ENCODE measurements at regions not wholly inside any gene's neighbourhood (a gene's known extent, or its start where the extent isn't known, plus 50 kb on each side); places are given as distances from the start of the nearest gene placed in this dataset.

- ATAC-seq (ENCODE audit: low read depth in 2 of 2) = no peak
- Mint-ChIP-seq H3K4me3 (no peak overlapping the region), H3K27ac (no peak overlapping the region), H3K27me3 (no peaks in the 10 kb centered on the region), H3K36me3 (no peaks in the 10 kb centered on the region), H3K9me3 (peaks cover 3 to 44% (median 21%) of the 10 kb centered on the region in 7 donors), H3K4me1 (no peaks in the 10 kb centered on the region)
- H3K4me1 ChIP-seq (ENCODE audit: control insufficient read depth, insufficient read depth, low read length, poor library complexity, severe bottlenecking) = no peaks in the 10 kb centered on the region
- no peak for DNase-seq
- H3K4me3 ChIP-seq (ENCODE audit: low read depth, low read length) = no peak overlapping the region
- H3K9me3 ChIP-seq (ENCODE audit: control insufficient read depth in 2 of 2, low read length in 2 of 2) = peaks cover 6 to 20% of the 10 kb centered on the region in 2 experiments
- H3K36me3 ChIP-seq (ENCODE audit: control insufficient read depth, insufficient read depth, low read length) = no peaks in the 10 kb centered on the region
- H3K27me3 ChIP-seq (ENCODE audit: control insufficient read depth, insufficient read depth, low read length) = no peaks in the 10 kb centered on the region
- H3K27ac ChIP-seq (ENCODE audit: insufficient read depth, low read length, poor library complexity, severe bottlenecking) = no peak overlapping the region
Observed at GRCh38 chr16:61596655-61597054, 439.6 kb downstream of the CDH8 start.

DNA sequence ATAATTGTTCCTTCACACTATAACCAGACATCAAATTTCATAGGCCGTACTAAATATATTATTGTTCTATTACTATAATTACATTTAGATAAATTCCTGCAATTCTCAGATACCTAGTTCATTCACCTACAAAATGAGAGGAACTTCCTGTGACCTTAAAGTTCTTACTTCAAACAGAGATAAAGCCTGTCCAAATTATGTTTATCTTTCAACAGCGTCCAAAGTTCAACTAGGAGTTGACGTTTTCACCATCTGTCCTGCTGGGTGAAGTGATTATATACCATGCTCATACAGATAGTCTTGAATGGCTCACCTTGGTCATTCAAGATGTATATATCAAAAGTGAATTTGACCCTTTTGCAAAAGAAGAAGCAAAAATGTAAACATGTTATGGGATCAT, 440.6 kb downstream of the CDH8 start:
- Mint-ChIP-seq H3K4me3 (no peak overlapping the region), H3K27ac (no peak overlapping the region), H3K27me3 (no peaks in the 10 kb centered on the region), H3K9me3 (peaks cover 3 to 44% (median 16%) of the 10 kb centered on the region in 7 donors), H3K4me1 (no peaks in the 10 kb centered on the region), H3K36me3 (no peaks in the 10 kb centered on the region)
- H3K4me3 ChIP-seq (ENCODE audit: low read depth, low read length) = no peak overlapping the region
- ATAC-seq (ENCODE audit: low read depth in 2 of 2) (no peak), DNase-seq (no peak)
- peaks cover 6 to 26% of the 10 kb centered on the region in 2 experiments for H3K9me3 ChIP-seq (ENCODE audit: control insufficient read depth in 2 of 2, low read length in 2 of 2)
- no peaks in the 10 kb centered on the region for H3K4me1 ChIP-seq (ENCODE audit: control insufficient read depth, insufficient read depth, low read length, poor library complexity, severe bottlenecking)
- H3K27me3 ChIP-seq (ENCODE audit: control insufficient read depth, insufficient read depth, low read length) = no peaks in the 10 kb centered on the region
- H3K36me3 ChIP-seq (ENCODE audit: control insufficient read depth, insufficient read depth, low read length) = no peaks in the 10 kb centered on the region
- no peak overlapping the region for H3K27ac ChIP-seq (ENCODE audit: insufficient read depth, low read length, poor library complexity, severe bottlenecking)

GRCh38 chr16:61590577-61590976, 445.7 kb downstream of the CDH8 start:
- ATAC-seq (ENCODE audit: low read depth in 2 of 2) = no peak
- Mint-ChIP-seq H3K9me3 (peaks cover 3 to 29% (median 10%) of the 10 kb centered on the region in 7 donors), H3K4me1 (no peaks in the 10 kb centered on the region), H3K27ac (no peak overlapping the region), H3K4me3 (no peak overlapping the region), H3K27me3 (no peaks in the 10 kb centered on the region), H3K36me3 (no peaks in the 10 kb centered on the region)
- Histone ChIP-seq H3K27ac (ENCODE audit: insufficient read depth, low read length, poor library complexity, severe bottlenecking) (no peak overlapping the region), H3K4me1 (ENCODE audit: control insufficient read depth, insufficient read depth, low read length, poor library complexity, severe bottlenecking) (no peaks in the 10 kb centered on the region), H3K9me3 (ENCODE audit: control insufficient read depth in 2 of 2, low read length in 2 of 2) (peaks cover 0 to 26% of the 10 kb centered on the region in 2 experiments), H3K4me3 (ENCODE audit: low read depth, low read length) (no peak overlapping the region), H3K36me3 (ENCODE audit: control insufficient read depth, insufficient read depth, low read length) (no peaks in the 10 kb centered on the region), H3K27me3 (ENCODE audit: control insufficient read depth, insufficient read depth, low read length) (no peaks in the 10 kb centered on the region)
- no peak for DNase-seq

GRCh38 chr16:61587526-61587925, 448.7 kb downstream of the CDH8 start:
- Histone ChIP-seq H3K4me3 (ENCODE audit: low read depth, low read length) (no peak overlapping the region), H3K27ac (ENCODE audit: insufficient read depth, low read length, poor library complexity, severe bottlenecking) (no peak overlapping the region), H3K4me1 (ENCODE audit: control insufficient read depth, insufficient read depth, low read length, poor library complexity, severe bottlenecking) (no peaks in the 10 kb centered on the region), H3K9me3 (ENCODE audit: control insufficient read depth in 2 of 2, low read length in 2 of 2) (peaks cover 3 to 11% of the 10 kb centered on the region in 2 experiments), H3K36me3 (ENCODE audit: control insufficient read depth, insufficient read depth, low read length) (no peaks in the 10 kb centered on the region), H3K27me3 (ENCODE audit: control insufficient read depth, insufficient read depth, low read length) (no peaks in the 10 kb centered on the region)
- Mint-ChIP-seq H3K27ac (no peak overlapping the region), H3K4me3 (no peak overlapping the region), H3K4me1 (no peaks in the 10 kb centered on the region), H3K27me3 (no peaks in the 10 kb centered on the region), H3K36me3 (no peaks in the 10 kb centered on the region), H3K9me3 (peaks cover 1 to 24% (median 16%) of the 10 kb centered on the region in 7 donors)
- DNase-seq (no peak), ATAC-seq (ENCODE audit: low read depth in 2 of 2) (no peak)

DNA sequence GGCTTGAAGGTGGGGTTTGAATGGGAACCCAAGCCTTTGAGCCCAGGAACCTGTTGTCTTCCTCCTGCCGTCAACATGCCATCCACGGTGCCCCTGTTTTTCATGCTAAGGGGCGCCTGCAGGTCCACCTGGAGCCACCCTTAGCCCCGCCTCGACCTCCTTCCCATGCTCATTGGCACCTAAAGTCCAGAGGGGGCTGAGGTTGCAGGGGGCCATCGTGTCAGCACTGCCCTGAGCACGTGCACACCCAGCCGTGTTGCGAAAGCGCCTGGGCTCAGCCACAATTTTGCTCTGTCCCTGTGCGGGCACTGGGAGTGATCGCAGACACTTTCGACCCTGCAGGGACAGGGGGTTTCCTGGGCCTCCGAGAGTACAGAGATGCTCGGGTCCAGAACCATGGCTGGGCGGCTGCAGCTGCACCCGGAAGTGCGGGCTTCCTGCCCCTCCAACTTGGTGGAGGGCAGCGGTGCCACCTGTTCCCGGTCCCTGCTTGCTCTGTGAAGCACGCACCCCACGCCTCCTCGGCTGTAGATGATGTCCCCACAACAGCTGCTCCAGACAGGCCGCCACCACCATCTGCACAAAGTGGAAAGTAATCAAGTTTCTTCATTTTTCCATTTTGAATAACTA, 454.7 kb downstream of the CDH8 start:
- Histone ChIP-seq H3K36me3 (ENCODE audit: control insufficient read depth, insufficient read depth, low read length) (no peaks in the 10 kb centered on the region), H3K27ac (ENCODE audit: insufficient read depth, low read length, poor library complexity, severe bottlenecking) (no peak overlapping the region), H3K27me3 (ENCODE audit: control insufficient read depth, insufficient read depth, low read length) (no peaks in the 10 kb centered on the region), H3K4me3 (ENCODE audit: low read depth, low read length) (no peak overlapping the region), H3K4me1 (ENCODE audit: control insufficient read depth, insufficient read depth, low read length, poor library complexity, severe bottlenecking) (no peaks in the 10 kb centered on the region), H3K9me3 (ENCODE audit: control insufficient read depth in 2 of 2, low read length in 2 of 2) (peaks cover 7 to 11% of the 10 kb centered on the region in 2 experiments)
- DNase-seq (no peak), ATAC-seq (ENCODE audit: low read depth in 2 of 2) (no peak)
- no peak overlapping the region for H3K4me3 Mint-ChIP-seq
- H3K9me3 Mint-ChIP-seq = peaks cover 0 to 19% (median 10%) of the 10 kb centered on the region in 7 donors
- H3K27ac Mint-ChIP-seq = no peak overlapping the region
- no peaks in the 10 kb centered on the region for H3K4me1 Mint-ChIP-seq
- no peaks in the 10 kb centered on the region for H3K27me3 Mint-ChIP-seq
- H3K36me3 Mint-ChIP-seq = no peaks in the 10 kb centered on the region

DNA sequence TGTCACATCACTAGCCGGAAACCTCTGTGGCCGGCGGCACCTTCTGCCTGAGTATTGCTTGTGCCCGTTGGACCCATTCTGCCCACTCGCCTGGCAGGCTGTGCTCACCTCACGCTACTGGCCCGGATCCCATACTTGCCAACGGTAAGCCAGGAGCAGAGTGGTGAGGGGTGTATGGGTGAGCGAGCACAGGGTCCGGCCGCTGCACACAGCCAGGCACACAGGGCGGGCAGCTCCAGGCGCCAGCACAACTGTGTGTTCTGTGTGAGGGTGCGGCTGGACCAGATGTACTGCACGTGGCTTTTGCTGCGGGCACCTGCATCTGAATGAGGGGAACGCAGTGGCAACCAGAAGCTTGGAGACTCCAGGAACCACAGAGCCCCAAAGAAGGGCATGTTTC, 455.7 kb downstream of the CDH8 start:
- Histone ChIP-seq H3K4me3 (ENCODE audit: low read depth, low read length) (no peak overlapping the region), H3K4me1 (ENCODE audit: control insufficient read depth, insufficient read depth, low read length, poor library complexity, severe bottlenecking) (no peaks in the 10 kb centered on the region), H3K36me3 (ENCODE audit: control insufficient read depth, insufficient read depth, low read length) (no peaks in the 10 kb centered on the region), H3K27ac (ENCODE audit: insufficient read depth, low read length, poor library complexity, severe bottlenecking) (no peak overlapping the region), H3K27me3 (ENCODE audit: control insufficient read depth, insufficient read depth, low read length) (no peaks in the 10 kb centered on the region), H3K9me3 (ENCODE audit: control insufficient read depth in 2 of 2, low read length in 2 of 2) (peaks cover 9 to 21% of the 10 kb centered on the region in 2 experiments)
- no peak overlapping the region for H3K27ac Mint-ChIP-seq
- ATAC-seq (ENCODE audit: low read depth in 2 of 2) = no peak
- no peaks in the 10 kb centered on the region for H3K36me3 Mint-ChIP-seq
- no peaks in the 10 kb centered on the region for H3K4me1 Mint-ChIP-seq
- H3K4me3 Mint-ChIP-seq = no peak overlapping the region
- no peaks in the 10 kb centered on the region for H3K27me3 Mint-ChIP-seq
- peaks cover 2 to 25% (median 10%) of the 10 kb centered on the region in 7 donors for H3K9me3 Mint-ChIP-seq
- DNase-seq = no peak

DNA sequence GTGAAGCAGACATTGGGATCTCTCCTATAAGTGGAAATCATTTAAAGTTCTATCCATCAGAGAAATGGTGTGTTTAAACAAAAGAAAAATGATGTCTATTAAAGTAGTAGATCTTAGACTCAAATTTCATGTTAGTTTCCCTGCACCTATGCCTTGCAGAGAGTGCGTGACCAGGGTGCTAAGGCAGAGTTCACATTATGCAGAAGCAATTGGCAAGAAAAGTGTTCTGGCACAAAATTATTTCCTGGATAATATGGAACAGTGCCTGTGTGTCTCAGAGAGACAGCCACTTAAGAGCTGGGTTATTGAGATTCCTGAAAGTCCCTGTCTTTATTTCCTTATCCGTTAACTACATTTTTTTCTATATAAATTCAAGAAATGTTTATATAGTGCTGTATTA, 457.0 kb downstream of the CDH8 start:
- no peak overlapping the region for H3K27ac Mint-ChIP-seq
- ATAC-seq (ENCODE audit: low read depth in 2 of 2) = no peak
- no peak overlapping the region for H3K4me3 Mint-ChIP-seq

GRCh38 chr16:61576476-61576875, 459.8 kb downstream of the CDH8 start:
- no peak overlapping the region for H3K27ac Mint-ChIP-seq
- no peaks in the 10 kb centered on the region for H3K27me3 ChIP-seq (ENCODE audit: control insufficient read depth, insufficient read depth, low read length)
- no peak overlapping the region for H3K27ac ChIP-seq (ENCODE audit: insufficient read depth, low read length, poor library complexity, severe bottlenecking)
- peaks cover 6 to 27% of the 10 kb centered on the region in 2 experiments for H3K9me3 ChIP-seq (ENCODE audit: control insufficient read depth in 2 of 2, low read length in 2 of 2)
- no peaks in the 10 kb centered on the region for H3K4me1 ChIP-seq (ENCODE audit: control insufficient read depth, insufficient read depth, low read length, poor library complexity, severe bottlenecking)
- ATAC-seq (ENCODE audit: low read depth in 2 of 2) = no peak
- H3K9me3 Mint-ChIP-seq = peaks cover 3 to 47% (median 17%) of the 10 kb centered on the region in 7 donors
- no peaks in the 10 kb centered on the region for H3K4me1 Mint-ChIP-seq
- H3K36me3 Mint-ChIP-seq = no peaks in the 10 kb centered on the region
- no peak overlapping the region for H3K4me3 ChIP-seq (ENCODE audit: low read depth, low read length)
- no peak for DNase-seq
- H3K4me3 Mint-ChIP-seq = no peak overlapping the region
- no peaks in the 10 kb centered on the region for H3K27me3 Mint-ChIP-seq
- no peaks in the 10 kb centered on the region for H3K36me3 ChIP-seq (ENCODE audit: control insufficient read depth, insufficient read depth, low read length)

More for the DNA sequence above, 457.0 kb downstream of the CDH8 start:
- Histone ChIP-seq H3K4me1 (ENCODE audit: control insufficient read depth, insufficient read depth, low read length, poor library complexity, severe bottlenecking) (no peaks in the 10 kb centered on the region), H3K27me3 (ENCODE audit: control insufficient read depth, insufficient read depth, low read length) (no peaks in the 10 kb centered on the region), H3K36me3 (ENCODE audit: control insufficient read depth, insufficient read depth, low read length) (no peaks in the 10 kb centered on the region), H3K27ac (ENCODE audit: insufficient read depth, low read length, poor library complexity, severe bottlenecking) (no peak overlapping the region), H3K9me3 (ENCODE audit: control insufficient read depth in 2 of 2, low read length in 2 of 2) (peaks cover 7 to 21% of the 10 kb centered on the region in 2 experiments), H3K4me3 (ENCODE audit: low read depth, low read length) (no peak overlapping the region)
- Mint-ChIP-seq H3K36me3 (no peaks in the 10 kb centered on the region), H3K9me3 (peaks cover 1 to 34% (median 9%) of the 10 kb centered on the region in 7 donors), H3K4me1 (no peaks in the 10 kb centered on the region), H3K27me3 (no peaks in the 10 kb centered on the region)
- DNase-seq = no peak

Measured in CD4-positive, CD25-positive, alpha-beta regulatory T cell (primary cell).